Hepatocyte (in vitro differentiated cells): ENCODE measurements at regions not wholly inside any gene's neighbourhood (a gene's known extent, or its start where the extent isn't known, plus 50 kb on each side); places are given as distances from the start of the nearest gene placed in this dataset.

ENCODE experiments used
- DNase-seq: peaks from one replicate; pipeline ENCODE4 v3.0.0-alpha.2; 2016; ENCODE audit warnings: low spot score
- H2AFZ ChIP-seq: fragments of 200-600 bp; sonication (generic); 2 replicates; pipeline ENCODE4 v1.6.0; 2016; ENCODE audit warnings: antibody characterized with exemption, mild to moderate bottlenecking
- H3K27ac ChIP-seq: fragments of 200-600 bp; sonication (generic); 2 replicates; pipeline ENCODE4 v1.5.1; 2016; ENCODE audit warnings: mild to moderate bottlenecking
- H3K27me3 ChIP-seq: fragments of 200-600 bp; sonication (generic); 2 replicates; pipeline ENCODE4 v1.6.1; 2016
- H3K36me3 ChIP-seq: fragments of 200-600 bp; sonication (generic); replicated peaks from 2 replicates; pipeline ENCODE4 v1.5.1; 2016; ENCODE audit warnings: low read depth; ENCODE audit not compliant: insufficient read depth
- H3K4me1 ChIP-seq: fragments of 200-600 bp; sonication (generic); 2 replicates; pipeline ENCODE4 v1.5.1; 2016; ENCODE audit warnings: mild to moderate bottlenecking, moderate library complexity; ENCODE audit not compliant: insufficient read depth
- H3K4me2 ChIP-seq: fragments of 200-600 bp; sonication (generic); 2 replicates; pipeline ENCODE4 v1.6.0; 2016
- H3K4me3 ChIP-seq: fragments of 200-600 bp; sonication (generic); 2 replicates; pipeline ENCODE4 v1.5.1; 2016; ENCODE audit warnings: mild to moderate bottlenecking
- H3K79me2 ChIP-seq: fragments of 200-600 bp; sonication (generic); 2 replicates; pipeline ENCODE4 v1.6.0; 2017; ENCODE audit warnings: mild to moderate bottlenecking
- H3K9me2 ChIP-seq: fragments of 200-600 bp; sonication (generic); replicated peaks from 2 replicates; pipeline ENCODE4 v1.6.0; 2017; ENCODE audit warnings: mild to moderate bottlenecking; ENCODE audit not compliant: insufficient read depth
- H3K9me3 ChIP-seq: fragments of 200-600 bp; sonication (generic); 2 replicates; pipeline ENCODE4 v1.5.1; 2016; ENCODE audit warnings: low read depth, mild to moderate bottlenecking
- H4K20me1 ChIP-seq: fragments of 200-600 bp; sonication (generic); 2 replicates; pipeline ENCODE4 v1.6.0; 2016; ENCODE audit warnings: mild to moderate bottlenecking; ENCODE audit not compliant: insufficient read depth, poor library complexity, severe bottlenecking
- CTCF ChIP-seq: fragments of 200-600 bp; sonication (generic); IDR thresholded peaks from 2 replicates; pipeline ENCODE4 v1.5.1; 2016; ENCODE audit warnings: antibody characterized with exemption, mild to moderate bottlenecking; ENCODE audit not compliant: poor library complexity
- EZH2 ChIP-seq: fragments of 200-600 bp; sonication (generic); IDR thresholded peaks from 2 replicates; pipeline ENCODE4 v1.6.1; 2016; ENCODE audit warnings: antibody characterized with exemption, mild to moderate bottlenecking, borderline replicate concordance
- EZH2phosphoT487 ChIP-seq: fragments of 200-600 bp; sonication (generic); IDR thresholded peaks from one replicate; pipeline ENCODE4 v1.6.1; 2018; ENCODE audit warnings: antibody characterized with exemption, mild to moderate bottlenecking, low read depth, moderate library complexity; ENCODE audit not compliant: unreplicated experiment, severe bottlenecking
- WGBS: methylation state at CpG from one replicate; pipeline ENCODE4 v1.1.6; 2016; ENCODE audit warnings: low lambda C conversion rate; ENCODE audit errors: missing lambda C conversion rate; 5-methylcytosine and 5-hydroxymethylcytosine counted together

DNA sequence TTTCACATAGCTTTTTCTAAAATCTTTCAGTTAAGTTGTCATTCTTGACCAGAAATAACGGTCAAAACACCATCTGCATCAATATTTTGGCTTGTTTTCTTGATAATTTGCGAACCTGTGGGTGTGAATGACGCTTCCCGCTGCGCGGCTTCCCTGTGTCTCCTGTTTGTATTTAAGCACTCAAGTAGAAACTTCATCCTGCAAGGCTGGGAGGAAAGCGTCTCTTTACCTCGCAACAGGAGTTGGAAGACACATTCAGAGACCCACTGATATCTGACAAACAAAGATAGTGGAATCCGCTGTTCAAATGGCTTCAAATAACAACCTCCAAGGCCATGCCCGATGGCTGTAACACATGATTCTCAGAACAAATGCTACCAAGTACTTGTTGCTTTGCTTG lies 704.9 kb downstream of the DCDC2C start:
- no peaks in the 10 kb centered on the region for H4K20me1 ChIP-seq
- no peaks in the 10 kb centered on the region for H3K79me2 ChIP-seq
- TF ChIP-seq EZH2 (no peak), EZH2phosphoT487 (no peak), CTCF (no peak)
- H3K27ac ChIP-seq: no peak overlapping the region
- no peak overlapping the region for H3K4me3 ChIP-seq
- H3K9me2 ChIP-seq: no peaks in the 10 kb centered on the region
- H3K27me3 ChIP-seq: no peaks in the 10 kb centered on the region
- H2AFZ ChIP-seq: no peak overlapping the region
- DNase-seq: no peak
- no peak overlapping the region for H3K4me2 ChIP-seq
- 85% methylated on average over 10 of the region's 10 CpGs for WGBS
- no peaks in the 10 kb centered on the region for H3K36me3 ChIP-seq
- no peaks in the 10 kb centered on the region for H3K4me1 ChIP-seq
- H3K9me3 ChIP-seq: no peaks in the 10 kb centered on the region

DNA sequence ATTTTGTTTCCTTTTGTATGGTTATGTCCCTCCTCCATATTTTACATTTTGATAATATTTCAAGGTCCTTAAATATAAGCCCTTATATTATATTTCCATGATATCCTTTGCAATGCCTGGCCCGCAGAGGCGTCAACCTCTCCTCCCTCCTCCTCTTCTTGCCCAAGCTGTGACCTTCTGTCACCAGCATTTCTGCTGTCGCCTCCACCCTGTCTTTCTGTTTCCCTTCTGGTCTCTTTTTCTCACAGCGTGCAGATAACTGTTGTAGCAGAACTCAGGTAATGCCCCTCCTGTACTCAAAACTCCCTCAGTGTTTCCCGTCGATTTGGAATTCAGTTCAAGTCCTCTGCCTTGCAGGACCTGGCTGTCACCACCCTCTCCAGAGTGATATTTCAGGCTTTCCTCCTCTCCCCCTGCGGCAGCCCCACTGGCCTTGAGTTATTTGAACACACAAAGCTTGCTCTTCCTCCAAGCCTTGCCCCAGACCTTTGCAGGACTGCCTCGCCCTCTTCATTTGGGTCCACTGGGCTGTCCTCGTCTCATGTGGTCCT lies 709.3 kb downstream of the DCDC2C start:
- no peaks in the 10 kb centered on the region for H3K4me1 ChIP-seq
- H3K9me3 ChIP-seq: no peaks in the 10 kb centered on the region
- 84% methylated on average over 9 of the region's 9 CpGs for WGBS

DNA sequence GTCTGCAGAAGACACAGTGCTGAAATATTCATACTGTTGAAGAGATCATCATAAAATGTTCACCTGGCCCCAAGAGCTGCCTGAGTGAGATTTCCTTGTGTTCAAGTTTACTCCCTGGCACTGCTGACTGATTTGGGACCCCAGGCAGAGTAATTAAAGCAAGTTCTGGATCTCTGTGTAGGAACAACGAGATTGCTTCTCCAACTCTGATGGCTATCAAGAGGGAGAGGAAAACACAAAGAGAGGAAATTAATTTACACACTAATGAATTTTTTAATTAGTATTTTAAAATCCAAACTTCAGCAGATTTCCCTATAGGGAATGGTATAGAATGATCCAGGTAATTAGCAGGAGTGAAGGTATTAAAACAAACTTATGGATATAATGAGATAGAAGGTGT lies 711.8 kb downstream of the DCDC2C start:
- H3K4me2 ChIP-seq: no peak overlapping the region
- no peaks in the 10 kb centered on the region for H3K9me2 ChIP-seq
- no peaks in the 10 kb centered on the region for H3K9me3 ChIP-seq
- H4K20me1 ChIP-seq: no peaks in the 10 kb centered on the region
- WGBS: 89% methylated on average over 1 of the region's 1 CpG
- H3K27ac ChIP-seq: no peak overlapping the region
- no peaks in the 10 kb centered on the region for H3K36me3 ChIP-seq
- TF ChIP-seq CTCF (no peak), EZH2 (no peak), EZH2phosphoT487 (no peak)
- no peaks in the 10 kb centered on the region for H3K79me2 ChIP-seq
- H3K4me3 ChIP-seq: no peak overlapping the region
- H2AFZ ChIP-seq: no peak overlapping the region
- DNase-seq: no peak
- no peaks in the 10 kb centered on the region for H3K27me3 ChIP-seq
- H3K4me1 ChIP-seq: no peaks in the 10 kb centered on the region

More for the DNA sequence above, 709.3 kb downstream of the DCDC2C start:
- no peak overlapping the region for H3K27ac ChIP-seq
- TF ChIP-seq EZH2: no peak
- no peak for TF ChIP-seq CTCF
- no peak for TF ChIP-seq EZH2phosphoT487
- no peak for DNase-seq
- no peaks in the 10 kb centered on the region for H3K36me3 ChIP-seq
- no peak overlapping the region for H3K4me2 ChIP-seq
- no peaks in the 10 kb centered on the region for H4K20me1 ChIP-seq
- no peaks in the 10 kb centered on the region for H3K27me3 ChIP-seq
- no peaks in the 10 kb centered on the region for H3K79me2 ChIP-seq
- H2AFZ ChIP-seq: no peak overlapping the region
- H3K4me3 ChIP-seq: no peak overlapping the region
- no peaks in the 10 kb centered on the region for H3K9me2 ChIP-seq
